ENCODE measurements at regions not wholly inside any gene's neighbourhood (a gene's known extent, or its start where the extent isn't known, plus 50 kb on each side); places are given as distances from the start of the nearest gene placed in this dataset.

- DNase-seq (ENCODE audit: low read depth) = no peak
- TF ChIP-seq, protein P1, sequence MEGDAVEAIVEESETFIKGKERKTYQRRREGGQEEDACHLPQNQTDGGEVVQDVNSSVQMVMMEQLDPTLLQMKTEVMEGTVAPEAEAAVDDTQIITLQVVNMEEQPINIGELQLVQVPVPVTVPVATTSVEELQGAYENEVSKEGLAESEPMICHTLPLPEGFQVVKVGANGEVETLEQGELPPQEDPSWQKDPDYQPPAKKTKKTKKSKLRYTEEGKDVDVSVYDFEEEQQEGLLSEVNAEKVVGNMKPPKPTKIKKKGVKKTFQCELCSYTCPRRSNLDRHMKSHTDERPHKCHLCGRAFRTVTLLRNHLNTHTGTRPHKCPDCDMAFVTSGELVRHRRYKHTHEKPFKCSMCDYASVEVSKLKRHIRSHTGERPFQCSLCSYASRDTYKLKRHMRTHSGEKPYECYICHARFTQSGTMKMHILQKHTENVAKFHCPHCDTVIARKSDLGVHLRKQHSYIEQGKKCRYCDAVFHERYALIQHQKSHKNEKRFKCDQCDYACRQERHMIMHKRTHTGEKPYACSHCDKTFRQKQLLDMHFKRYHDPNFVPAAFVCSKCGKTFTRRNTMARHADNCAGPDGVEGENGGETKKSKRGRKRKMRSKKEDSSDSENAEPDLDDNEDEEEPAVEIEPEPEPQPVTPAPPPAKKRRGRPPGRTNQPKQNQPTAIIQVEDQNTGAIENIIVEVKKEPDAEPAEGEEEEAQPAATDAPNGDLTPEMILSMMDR (conservative IDR thresholded peaks at IDR 0.05; ENCODE audit: low read depth, low read length) = no peak
- no peak overlapping the region for H3K4me3 ChIP-seq (ENCODE audit: low read depth, low read length)
Observed at GRCh38 chr18:1488957-1489356, 584.3 kb downstream of the ADCYAP1 start.

- no peak overlapping the region for H3K4me3 ChIP-seq (ENCODE audit: low read depth, low read length)
- no peak for DNase-seq (ENCODE audit: low read depth)
- TF ChIP-seq, protein P1 (conservative IDR thresholded peaks at IDR 0.05; ENCODE audit: low read depth, low read length) = no peak
Observed at GRCh38 chr18:1495387-1495786, 590.7 kb downstream of the ADCYAP1 start.

DNA sequence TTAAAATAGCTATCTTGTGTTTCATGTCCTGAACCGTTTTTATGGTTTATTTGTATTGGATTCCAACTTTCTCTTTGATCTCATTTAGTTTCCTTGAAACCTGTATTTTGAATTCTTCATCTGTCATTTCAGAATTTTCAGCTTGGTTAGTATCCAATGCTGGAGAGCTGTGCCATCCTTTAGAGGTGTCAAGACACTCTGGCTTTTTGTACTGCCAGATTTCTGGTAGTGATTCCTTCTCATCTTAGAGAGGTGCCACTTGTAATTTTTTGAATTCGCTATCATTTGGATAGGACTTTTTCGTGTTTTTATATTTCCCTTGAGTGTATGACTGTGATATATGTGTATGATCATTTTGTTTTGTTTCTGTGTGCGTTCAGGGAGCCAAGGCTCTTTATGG is 591.4 kb downstream of the ADCYAP1 start:
- TF ChIP-seq, protein P1 (conservative IDR thresholded peaks at IDR 0.05; ENCODE audit: low read depth, low read length) = no peak
- no peak for DNase-seq (ENCODE audit: low read depth)
- no peak overlapping the region for H3K4me3 ChIP-seq (ENCODE audit: low read depth, low read length)

DNA sequence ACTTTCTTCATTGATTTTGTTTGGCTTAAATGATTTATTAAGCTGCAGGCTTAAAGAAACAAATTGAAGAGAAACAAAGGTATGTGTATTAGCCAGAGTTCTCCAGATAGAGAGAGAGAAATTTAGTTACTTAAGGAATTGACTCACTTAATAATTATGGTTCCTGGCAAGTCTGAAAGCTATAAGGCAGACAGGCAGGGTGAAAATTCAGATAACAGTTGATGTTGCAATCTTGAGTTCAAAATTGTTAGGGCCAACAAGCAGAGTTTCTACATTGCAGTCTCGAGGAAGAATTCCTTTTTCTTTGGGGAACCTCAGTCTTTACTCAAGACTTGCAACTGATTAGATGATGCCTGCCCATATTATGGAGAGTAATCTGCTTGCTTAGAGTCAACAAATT is 593.5 kb downstream of the ADCYAP1 start:
- no peak overlapping the region for H3K4me3 ChIP-seq (ENCODE audit: low read depth, low read length)
- DNase-seq (ENCODE audit: low read depth) = no peak
- TF ChIP-seq, protein P1 (conservative IDR thresholded peaks at IDR 0.05; ENCODE audit: low read depth, low read length) = no peak

GRCh38 chr18:1499265-1499664 is 594.6 kb downstream of the ADCYAP1 start:
- TF ChIP-seq, protein P1 (conservative IDR thresholded peaks at IDR 0.05; ENCODE audit: low read depth, low read length) = no peak
- DNase-seq (ENCODE audit: low read depth) = no peak
- H3K4me3 ChIP-seq (ENCODE audit: low read depth, low read length) = no peak overlapping the region

- TF ChIP-seq, protein P1 (conservative IDR thresholded peaks at IDR 0.05; ENCODE audit: low read depth, low read length) = no peak
- no peak for DNase-seq (ENCODE audit: low read depth)
- H3K4me3 ChIP-seq (ENCODE audit: low read depth, low read length) = no peak overlapping the region
Observed at GRCh38 chr18:1503847-1504246, 599.2 kb downstream of the ADCYAP1 start.

DNA sequence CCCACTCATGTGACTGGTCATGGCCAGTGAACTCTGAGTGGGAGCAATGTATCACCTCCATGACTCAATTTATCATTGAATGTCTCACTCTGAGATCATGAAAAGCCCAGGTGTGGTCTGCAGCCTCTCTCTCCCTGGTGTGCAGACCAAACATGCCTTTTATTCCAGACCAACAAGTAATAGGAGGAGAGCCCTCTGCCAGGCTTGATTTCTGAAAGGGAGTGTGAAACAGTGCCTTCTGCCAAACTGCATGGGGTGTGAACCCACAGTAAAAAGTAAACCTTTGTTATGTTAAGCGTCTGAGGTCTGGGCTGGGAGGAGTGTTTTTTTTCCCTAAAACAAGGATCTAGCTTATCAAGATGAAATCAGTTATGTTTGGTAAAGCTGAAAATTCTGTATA is 601.2 kb downstream of the ADCYAP1 start:
- no peak overlapping the region for H3K4me3 ChIP-seq (ENCODE audit: low read depth, low read length)

More for the DNA sequence above, 601.2 kb downstream of the ADCYAP1 start:
- no peak for DNase-seq (ENCODE audit: low read depth)
- TF ChIP-seq, protein P1 (conservative IDR thresholded peaks at IDR 0.05; ENCODE audit: low read depth, low read length) = no peak

Data from choroid plexus epithelial cell (primary cell).